ENCODE measurements at regions not wholly inside any gene's neighbourhood (a gene's known extent, or its start where the extent isn't known, plus 50 kb on each side); places are given as distances from the start of the nearest gene placed in this dataset.

GRCh38 chr5:29351170-29351569 is 1842.3 kb upstream of the CDH6 start:
- H3K4me3 ChIP-seq (ENCODE audit: extremely low read depth in 1 of 4, insufficient read depth in 2 of 4, low read depth in 3 of 4, low read length in 4 of 4): no peak overlapping the region

More at GRCh38 chr5:29351170-29351569, 1842.3 kb upstream of the CDH6 start:
- Histone ChIP-seq H2AK5ac (ENCODE audit: low read depth, low read length) (no peak overlapping the region), H4K20me1 (replicated peaks in 1 of 2; ENCODE audit: control insufficient read depth in 1 of 2, insufficient read depth in 2 of 2, low read length in 2 of 2) (no peaks in the 10 kb centered on the region), H4K91ac (replicated peaks; ENCODE audit: insufficient read length, low read length) (no peak overlapping the region), H3K23ac (ENCODE audit: insufficient read length) (no peak overlapping the region), H3K4me1 (replicated peaks in 1 of 4; ENCODE audit: control insufficient read depth in 3 of 4, insufficient read depth in 4 of 4, low read length in 3 of 4) (no peaks in the 10 kb centered on the region), H3K4me2 (ENCODE audit: insufficient read depth in 1 of 2, low read depth in 2 of 2, low read length in 2 of 2) (no peak overlapping the region), H3K14ac (ENCODE audit: insufficient read length) (no peak overlapping the region), H2BK12ac (ENCODE audit: low read depth, low read length) (no peak overlapping the region), H3K79me2 (ENCODE audit: control insufficient read depth in 1 of 2, insufficient read depth in 2 of 2, low read length in 2 of 2) (no peaks in the 10 kb centered on the region), H2BK20ac (ENCODE audit: low read length) (no peak overlapping the region), H3K9ac (replicated peaks in 1 of 4; ENCODE audit: extremely low read depth in 1 of 4, low read depth in 3 of 4, low read length in 3 of 4) (no peak overlapping the region), H3K18ac (ENCODE audit: extremely low read depth, low read length) (no peak overlapping the region), H2AFZ (ENCODE audit: low read length) (no peak overlapping the region), H3K4ac (replicated peaks; ENCODE audit: insufficient read length, low read depth, low read length) (no peak overlapping the region), H3K23me2 (ENCODE audit: low read depth, low read length) (no peaks in the 10 kb centered on the region), H4K8ac (ENCODE audit: extremely low read depth, insufficient read depth, low read length) (no peak overlapping the region), H3K9me3 (ENCODE audit: insufficient read depth in 2 of 2, low read depth in 1 of 2, low read length in 1 of 2) (peaks cover 3 to 4% of the 10 kb centered on the region in 2 experiments; a peak in 2 of 4 replicates), H3K79me1 (ENCODE audit: low read depth, low read length) (no peaks in the 10 kb centered on the region), H2BK5ac (ENCODE audit: low read depth, low read length) (no peak overlapping the region), H2BK15ac (ENCODE audit: low read length) (no peak overlapping the region), H4K5ac (ENCODE audit: insufficient read length, low read depth, low read length) (no peak overlapping the region), H3K27ac (ENCODE audit: low read depth, low read length) (no peak overlapping the region), H3K56ac (replicated peaks; ENCODE audit: insufficient read length, low read depth, low read length) (no peak overlapping the region), H3K27me3 (replicated peaks in 1 of 4; ENCODE audit: control insufficient read depth in 3 of 4, extremely low read depth in 1 of 4, insufficient read depth in 3 of 4, low read length in 3 of 4) (no peaks in the 10 kb centered on the region), H3K36me3 (ENCODE audit: control insufficient read depth in 2 of 4, insufficient read depth in 4 of 4, low read length in 3 of 4) (no peaks in the 10 kb centered on the region), H2BK120ac (replicated peaks; ENCODE audit: low read depth, low read length) (no peak overlapping the region)
- POLR2A ChIA-PET (ENCODE audit: partially characterized antibody): no interaction called here
- CTCF ChIA-PET (ENCODE audit: partially characterized antibody): interaction anchor here (0.7 to 1.1 kb wide), 2 partner anchors 16 to 17 kb away, joined by 3 to 4 read pairs; no protein-coding TSS in a partner anchor
- DNase-seq (ENCODE audit: low read depth in 1 of 2, low spot score in 2 of 2) (no peak), FAIRE-seq (no peak)
- WGBS, 2 experiments (ENCODE audit: extremely low coverage in 1 of 2, insufficient coverage in 1 of 2, insufficient read length in 1 of 2, insufficient replicate concordance in 2 of 2, low coverage in 1 of 2, low lambda C conversion rate in 2 of 2, missing lambda C conversion rate in 1 of 2): 92% methylated on average over 3 of the region's 3 CpGs; no CpG with 5 or more reads in 1 of the 2 experiments
- TF ChIP-seq CEBPB (IDR thresholded peaks at IDR 0.05; ENCODE audit: low read depth, low read length) (0 out of 2 replicates have a peak, but pooled peaks have one; percentile 14), RXRA (IDR thresholded peaks at IDR 0.05; ENCODE audit: insufficient read depth, low read depth, low read length) (no peak)

Measured in H1 (cell line).